SK-N-SH (cell line): ENCODE measurements at regions not wholly inside any gene's neighbourhood (a gene's known extent, or its start where the extent isn't known, plus 50 kb on each side); places are given as distances from the start of the nearest gene placed in this dataset.

Experiments
- CTCF ChIA-PET: fragments of 300-600, 350-600 bp; formaldehyde crosslinking; extraction: SDS; loops from one replicate; lab custom pipeline; 2021; lab: Yijun Ruan, JAX
- POLR2A ChIA-PET: fragments of 350-600 bp; sonication (Branson Sonifier 250); formaldehyde crosslinking; extraction: SDS; loops from one replicate; lab custom pipeline; 2020; ENCODE audit warnings: antibody characterized with exemption, inconsistent platforms; lab: Yijun Ruan, JAX
- DNase-seq: peaks from one replicate; pipeline ENCODE4 v3.0.0; 2012
- H2AFZ ChIP-seq: fragments of 200-600 bp; sonication (generic); 2 replicates; pipeline ENCODE4 v1.8.1; 2016; ENCODE audit warnings: antibody characterized with exemption, mild to moderate bottlenecking, low read depth
- H3F3A ChIP-seq: fragments of 200-600 bp; sonication (generic); replicated peaks from 2 replicates; pipeline ENCODE3; 2016; ENCODE audit warnings: antibody characterized with exemption, mild to moderate bottlenecking; ENCODE audit not compliant: insufficient read depth
- H3K27ac ChIP-seq, 2 experiments: fragments of 200-500 bp in 1 of 2; fragments of 200-600 bp in 1 of 2; sonication (Bioruptor generic) in 1 of 2; sonication (generic), shearing (Covaris generic) in 1 of 2; 2 replicates each; pipeline versions ENCODE4 v1.5.1 to v1.6.1; 2014 to 2016; ENCODE audit warnings: low read depth in 2 of 2, inconsistent platforms in 1 of 2, low read length in 1 of 2, mild to moderate bottlenecking in 1 of 2, mixed read lengths in 1 of 2
- H3K27me3 ChIP-seq: fragments of 200-600 bp; sonication (generic), shearing (Covaris generic); 2 replicates; pipeline ENCODE4 v1.6.1; 2016; ENCODE audit warnings: mixed run types; ENCODE audit not compliant: insufficient read depth
- H3K36me3 ChIP-seq, 2 experiments: fragments of 200-500 bp in 1 of 2; fragments of 200-600 bp in 1 of 2; sonication (Bioruptor generic) in 1 of 2; sonication (generic) in 1 of 2; replicated peaks in 1 of 2; 2 replicates each; pipeline versions ENCODE3 to v1.5.1; 2014 to 2016; ENCODE audit warnings: low read length in 1 of 2, mild to moderate bottlenecking in 1 of 2; ENCODE audit not compliant: insufficient read depth in 2 of 2, control insufficient read depth in 1 of 2
- H3K4me1 ChIP-seq, 2 experiments: fragments of 200-500 bp in 1 of 2; fragments of 200-600 bp in 1 of 2; sonication (Bioruptor generic) in 1 of 2; sonication (generic), shearing (Covaris generic) in 1 of 2; 2 replicates each; pipeline versions ENCODE4 v1.5.1 to v1.6.1; 2014 to 2016; ENCODE audit warnings: low read depth in 1 of 2, low read length in 1 of 2, mixed run types in 1 of 2; ENCODE audit not compliant: insufficient read depth in 2 of 2, control insufficient read depth in 1 of 2
- H3K4me2 ChIP-seq: fragments of 200-600 bp; sonication (generic), shearing (Covaris generic); 2 replicates; pipeline ENCODE4 v1.6.1; 2017; ENCODE audit warnings: mixed run types
- H3K4me3 ChIP-seq, 2 experiments: fragments of 200-500 bp in 1 of 2; fragments of 200-600 bp in 1 of 2; sonication (Bioruptor generic) in 1 of 2; sonication (generic), shearing (Covaris generic) in 1 of 2; 2 replicates each; pipeline versions ENCODE4 v1.5.1 to v1.8.1; 2014 to 2016; ENCODE audit warnings: low read depth in 2 of 2, inconsistent platforms in 1 of 2, low read length in 1 of 2, mild to moderate bottlenecking in 1 of 2, mixed read lengths in 1 of 2, moderate library complexity in 1 of 2
- H3K79me2 ChIP-seq: fragments of 200-600 bp; sonication (generic); 2 replicates; pipeline ENCODE4 v1.8.1; 2017; ENCODE audit warnings: mild to moderate bottlenecking; ENCODE audit not compliant: insufficient read depth
- H3K9ac ChIP-seq: fragments of 200-600 bp; sonication (generic); 2 replicates; pipeline ENCODE4 v1.6.1; 2017; ENCODE audit warnings: mixed run types
- H3K9me2 ChIP-seq: fragments of 200-600 bp; sonication (generic); 2 replicates; pipeline ENCODE4 v1.6.1; 2017; ENCODE audit warnings: mixed run types
- H3K9me3 ChIP-seq: fragments of 200-600 bp; sonication (generic); 2 replicates; pipeline ENCODE4 v1.6.1; 2017; ENCODE audit warnings: mixed run types, mild to moderate bottlenecking, moderate library complexity
- H4K20me1 ChIP-seq: fragments of 200-600 bp; sonication (generic); 2 replicates; pipeline ENCODE4 v1.6.1; 2017; ENCODE audit warnings: mild to moderate bottlenecking, mixed run types; ENCODE audit not compliant: insufficient read depth
- CHD2 ChIP-seq: fragments of 150-350 bp; IDR thresholded peaks from 2 replicates; pipeline ENCODE4 v1.6.1; 2018; ENCODE audit warnings: low read length; ENCODE audit not compliant: partially characterized antibody
- EZH2phosphoT487 ChIP-seq: fragments of 200-600 bp; sonication (generic); IDR thresholded peaks from 2 replicates; pipeline ENCODE4 v1.6.1; 2017; ENCODE audit warnings: low read depth, mixed run types, mild to moderate bottlenecking, antibody characterized with exemption, moderate library complexity, borderline replicate concordance
- FOXJ3 ChIP-seq: sonication (generic); formaldehyde crosslinking; IDR thresholded peaks from 2 replicates; pipeline ENCODE4 v1.5.1; 2020; ENCODE audit warnings: mild to moderate bottlenecking, missing genetic modification reagents
- GABPA ChIP-seq: IDR thresholded peaks from 2 replicates; pipeline ENCODE4 v1.4.0; 2012; ENCODE audit warnings: low read depth, mild to moderate bottlenecking
- GATA2 ChIP-seq: sonication (generic); formaldehyde crosslinking; IDR thresholded peaks from 2 replicates; pipeline ENCODE4 v1.5.0; 2020; ENCODE audit warnings: mild to moderate bottlenecking, missing genetic modification reagents
- JUND ChIP-seq: IDR thresholded peaks from 2 replicates; pipeline ENCODE4 v1.4.0; 2012
- MEF2A ChIP-seq: IDR thresholded peaks from 2 replicates; pipeline ENCODE4 v1.4.0; 2012; ENCODE audit warnings: low read depth, borderline replicate concordance
- NFIC ChIP-seq: IDR thresholded peaks from 2 replicates; pipeline ENCODE4 v1.4.0; 2012; ENCODE audit warnings: borderline replicate concordance
- POLR2AphosphoS5 ChIP-seq: IDR thresholded peaks from 2 replicates; pipeline ENCODE4 v1.6.1; 2012; ENCODE audit warnings: low read depth, low read length
- RCOR1 ChIP-seq: fragments of 150-350 bp; IDR thresholded peaks from 2 replicates; pipeline ENCODE4 v1.6.1; 2017; ENCODE audit warnings: antibody characterized with exemption, low read length
- SMC3 ChIP-seq: IDR thresholded peaks from 2 replicates; pipeline ENCODE4 v1.6.1; 2012; ENCODE audit warnings: low read depth, low read length, improper control_type of control experiment
- TEAD4 ChIP-seq: IDR thresholded peaks from 2 replicates; pipeline ENCODE4 v1.4.0; 2012; ENCODE audit warnings: mild to moderate bottlenecking, borderline replicate concordance; ENCODE audit not compliant: insufficient read depth
- WGBS: methylation state at CpG from one replicate; pipeline ENCODE4 v1.1.6; 2017; ENCODE audit warnings: low lambda C conversion rate; 5-methylcytosine and 5-hydroxymethylcytosine counted together
- TF ChIP-seq, protein P1 (sequence below): fragments of 150-350 bp; IDR thresholded peaks from 2 replicates; pipeline ENCODE4 v1.6.1; 2016; ENCODE audit warnings: mild to moderate bottlenecking, low read depth, low read length
- TF ChIP-seq, protein P2 (sequence below): IDR thresholded peaks from 2 replicates; pipeline ENCODE4; 2012
- TF ChIP-seq, protein P3 (sequence below): IDR thresholded peaks from 2 replicates; pipeline ENCODE4 v1.4.0; 2012; ENCODE audit warnings: low read depth
- TF ChIP-seq, protein P4 (sequence below): fragments of 200-600 bp; sonication (generic); IDR thresholded peaks from 2 replicates; pipeline ENCODE4 v1.6.1; 2017; ENCODE audit warnings: antibody characterized with exemption, mild to moderate bottlenecking, moderate library complexity
- TF ChIP-seq, protein P5 (sequence below): fragments of 150-350 bp; IDR thresholded peaks from 2 replicates; pipeline ENCODE4 v1.6.1; 2017; ENCODE audit warnings: antibody characterized with exemption, low read length, low read depth, borderline replicate concordance
- TF ChIP-seq, protein P6 (sequence below): IDR thresholded peaks from 2 replicates; pipeline ENCODE4 v1.4.0; 2012; ENCODE audit warnings: low read depth, borderline replicate concordance
- TF ChIP-seq, protein P7 (sequence below): IDR thresholded peaks from 2 replicates; pipeline ENCODE4 v1.6.1; 2012; ENCODE audit warnings: mild to moderate bottlenecking, low read depth, low read length, moderate library complexity

DNA sequence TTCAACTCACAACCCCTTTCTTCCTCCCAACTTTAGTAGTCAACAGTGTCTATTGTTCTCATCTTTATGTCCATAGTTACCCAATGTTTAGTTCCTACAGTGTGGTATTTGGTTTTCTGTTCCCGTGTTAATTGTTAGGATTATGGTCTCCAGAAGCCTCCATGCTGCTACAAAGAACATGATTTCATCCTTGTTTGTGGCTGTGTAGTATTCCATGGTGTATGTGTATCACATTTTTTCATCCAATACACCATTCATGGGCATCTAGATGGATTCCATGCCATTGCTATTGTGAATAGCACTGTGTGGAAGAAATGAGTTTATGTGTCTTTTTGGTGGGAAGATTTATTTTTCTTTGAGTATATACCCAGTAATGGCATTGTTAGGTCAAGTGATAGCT is 420.3 kb downstream of the XYLT1 start:
- H4K20me1 ChIP-seq, result no peaks in the 10 kb centered on the region
- no peak overlapping the region for H3K4me2 ChIP-seq
- H3F3A ChIP-seq, result no peaks in the 10 kb centered on the region
- DNase-seq, result no peak
- 3% methylated on average over 1 of the region's 1 CpG for WGBS
- no peaks in the 10 kb centered on the region for H3K9me3 ChIP-seq
- ChIA-PET CTCF (no interaction called here), POLR2A (no interaction called here)
- peaks cover 2% of the 10 kb centered on the region; the same call in 1 of the 2 replicates for H3K9me2 ChIP-seq
- H3K27ac ChIP-seq, result no peak overlapping the region
- no peaks in the 10 kb centered on the region for H3K79me2 ChIP-seq
- TF ChIP-seq, protein P1, sequence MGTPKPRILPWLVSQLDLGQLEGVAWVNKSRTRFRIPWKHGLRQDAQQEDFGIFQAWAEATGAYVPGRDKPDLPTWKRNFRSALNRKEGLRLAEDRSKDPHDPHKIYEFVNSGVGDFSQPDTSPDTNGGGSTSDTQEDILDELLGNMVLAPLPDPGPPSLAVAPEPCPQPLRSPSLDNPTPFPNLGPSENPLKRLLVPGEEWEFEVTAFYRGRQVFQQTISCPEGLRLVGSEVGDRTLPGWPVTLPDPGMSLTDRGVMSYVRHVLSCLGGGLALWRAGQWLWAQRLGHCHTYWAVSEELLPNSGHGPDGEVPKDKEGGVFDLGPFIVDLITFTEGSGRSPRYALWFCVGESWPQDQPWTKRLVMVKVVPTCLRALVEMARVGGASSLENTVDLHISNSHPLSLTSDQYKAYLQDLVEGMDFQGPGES, result no peak
- TF ChIP-seq, protein P2, sequence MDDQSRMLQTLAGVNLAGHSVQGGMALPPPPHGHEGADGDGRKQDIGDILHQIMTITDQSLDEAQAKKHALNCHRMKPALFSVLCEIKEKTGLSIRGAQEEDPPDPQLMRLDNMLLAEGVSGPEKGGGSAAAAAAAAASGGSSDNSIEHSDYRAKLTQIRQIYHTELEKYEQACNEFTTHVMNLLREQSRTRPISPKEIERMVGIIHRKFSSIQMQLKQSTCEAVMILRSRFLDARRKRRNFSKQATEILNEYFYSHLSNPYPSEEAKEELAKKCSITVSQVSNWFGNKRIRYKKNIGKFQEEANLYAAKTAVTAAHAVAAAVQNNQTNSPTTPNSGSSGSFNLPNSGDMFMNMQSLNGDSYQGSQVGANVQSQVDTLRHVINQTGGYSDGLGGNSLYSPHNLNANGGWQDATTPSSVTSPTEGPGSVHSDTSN, result no peak
- TF ChIP-seq FOXJ3 (CRISPR knock-in tag) (no peak), MEF2A (no peak), POLR2AphosphoS5 (no peak), CHD2 (no peak), SMC3 (no peak), GATA2 (CRISPR knock-in tag) (no peak), TEAD4 (no peak), EZH2phosphoT487 (no peak), RCOR1 (no peak), GABPA (no peak), NFIC (no peak), JUND (no peak)
- TF ChIP-seq, protein P3, sequence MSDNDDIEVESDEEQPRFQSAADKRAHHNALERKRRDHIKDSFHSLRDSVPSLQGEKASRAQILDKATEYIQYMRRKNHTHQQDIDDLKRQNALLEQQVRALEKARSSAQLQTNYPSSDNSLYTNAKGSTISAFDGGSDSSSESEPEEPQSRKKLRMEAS, result no peak
- TF ChIP-seq, protein P4, sequence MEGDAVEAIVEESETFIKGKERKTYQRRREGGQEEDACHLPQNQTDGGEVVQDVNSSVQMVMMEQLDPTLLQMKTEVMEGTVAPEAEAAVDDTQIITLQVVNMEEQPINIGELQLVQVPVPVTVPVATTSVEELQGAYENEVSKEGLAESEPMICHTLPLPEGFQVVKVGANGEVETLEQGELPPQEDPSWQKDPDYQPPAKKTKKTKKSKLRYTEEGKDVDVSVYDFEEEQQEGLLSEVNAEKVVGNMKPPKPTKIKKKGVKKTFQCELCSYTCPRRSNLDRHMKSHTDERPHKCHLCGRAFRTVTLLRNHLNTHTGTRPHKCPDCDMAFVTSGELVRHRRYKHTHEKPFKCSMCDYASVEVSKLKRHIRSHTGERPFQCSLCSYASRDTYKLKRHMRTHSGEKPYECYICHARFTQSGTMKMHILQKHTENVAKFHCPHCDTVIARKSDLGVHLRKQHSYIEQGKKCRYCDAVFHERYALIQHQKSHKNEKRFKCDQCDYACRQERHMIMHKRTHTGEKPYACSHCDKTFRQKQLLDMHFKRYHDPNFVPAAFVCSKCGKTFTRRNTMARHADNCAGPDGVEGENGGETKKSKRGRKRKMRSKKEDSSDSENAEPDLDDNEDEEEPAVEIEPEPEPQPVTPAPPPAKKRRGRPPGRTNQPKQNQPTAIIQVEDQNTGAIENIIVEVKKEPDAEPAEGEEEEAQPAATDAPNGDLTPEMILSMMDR, result no peak
- TF ChIP-seq, protein P5, sequence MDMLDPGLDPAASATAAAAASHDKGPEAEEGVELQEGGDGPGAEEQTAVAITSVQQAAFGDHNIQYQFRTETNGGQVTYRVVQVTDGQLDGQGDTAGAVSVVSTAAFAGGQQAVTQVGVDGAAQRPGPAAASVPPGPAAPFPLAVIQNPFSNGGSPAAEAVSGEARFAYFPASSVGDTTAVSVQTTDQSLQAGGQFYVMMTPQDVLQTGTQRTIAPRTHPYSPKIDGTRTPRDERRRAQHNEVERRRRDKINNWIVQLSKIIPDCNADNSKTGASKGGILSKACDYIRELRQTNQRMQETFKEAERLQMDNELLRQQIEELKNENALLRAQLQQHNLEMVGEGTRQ, result no peak
- TF ChIP-seq, protein P6, sequence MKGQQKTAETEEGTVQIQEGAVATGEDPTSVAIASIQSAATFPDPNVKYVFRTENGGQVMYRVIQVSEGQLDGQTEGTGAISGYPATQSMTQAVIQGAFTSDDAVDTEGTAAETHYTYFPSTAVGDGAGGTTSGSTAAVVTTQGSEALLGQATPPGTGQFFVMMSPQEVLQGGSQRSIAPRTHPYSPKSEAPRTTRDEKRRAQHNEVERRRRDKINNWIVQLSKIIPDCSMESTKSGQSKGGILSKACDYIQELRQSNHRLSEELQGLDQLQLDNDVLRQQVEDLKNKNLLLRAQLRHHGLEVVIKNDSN, result no peak
- TF ChIP-seq, protein P7, sequence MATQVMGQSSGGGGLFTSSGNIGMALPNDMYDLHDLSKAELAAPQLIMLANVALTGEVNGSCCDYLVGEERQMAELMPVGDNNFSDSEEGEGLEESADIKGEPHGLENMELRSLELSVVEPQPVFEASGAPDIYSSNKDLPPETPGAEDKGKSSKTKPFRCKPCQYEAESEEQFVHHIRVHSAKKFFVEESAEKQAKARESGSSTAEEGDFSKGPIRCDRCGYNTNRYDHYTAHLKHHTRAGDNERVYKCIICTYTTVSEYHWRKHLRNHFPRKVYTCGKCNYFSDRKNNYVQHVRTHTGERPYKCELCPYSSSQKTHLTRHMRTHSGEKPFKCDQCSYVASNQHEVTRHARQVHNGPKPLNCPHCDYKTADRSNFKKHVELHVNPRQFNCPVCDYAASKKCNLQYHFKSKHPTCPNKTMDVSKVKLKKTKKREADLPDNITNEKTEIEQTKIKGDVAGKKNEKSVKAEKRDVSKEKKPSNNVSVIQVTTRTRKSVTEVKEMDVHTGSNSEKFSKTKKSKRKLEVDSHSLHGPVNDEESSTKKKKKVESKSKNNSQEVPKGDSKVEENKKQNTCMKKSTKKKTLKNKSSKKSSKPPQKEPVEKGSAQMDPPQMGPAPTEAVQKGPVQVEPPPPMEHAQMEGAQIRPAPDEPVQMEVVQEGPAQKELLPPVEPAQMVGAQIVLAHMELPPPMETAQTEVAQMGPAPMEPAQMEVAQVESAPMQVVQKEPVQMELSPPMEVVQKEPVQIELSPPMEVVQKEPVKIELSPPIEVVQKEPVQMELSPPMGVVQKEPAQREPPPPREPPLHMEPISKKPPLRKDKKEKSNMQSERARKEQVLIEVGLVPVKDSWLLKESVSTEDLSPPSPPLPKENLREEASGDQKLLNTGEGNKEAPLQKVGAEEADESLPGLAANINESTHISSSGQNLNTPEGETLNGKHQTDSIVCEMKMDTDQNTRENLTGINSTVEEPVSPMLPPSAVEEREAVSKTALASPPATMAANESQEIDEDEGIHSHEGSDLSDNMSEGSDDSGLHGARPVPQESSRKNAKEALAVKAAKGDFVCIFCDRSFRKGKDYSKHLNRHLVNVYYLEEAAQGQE, result no peak
- H3K4me3 ChIP-seq, result no peak overlapping the region
- no peaks in the 10 kb centered on the region for H3K36me3 ChIP-seq
- H2AFZ ChIP-seq, result no peak overlapping the region
- H3K9ac ChIP-seq, result no peak overlapping the region
- no peaks in the 10 kb centered on the region for H3K4me1 ChIP-seq
- H3K27me3 ChIP-seq, result no peaks in the 10 kb centered on the region
